GM18951 (cell line): ENCODE measurements at regions not wholly inside any gene's neighbourhood (a gene's known extent, or its start where the extent isn't known, plus 50 kb on each side); places are given as distances from the start of the nearest gene placed in this dataset.

Source experiments
- POLR2A ChIP-seq: IDR thresholded peaks from 4 replicates; pipeline ENCODE4 v1.6.1; 2011; ENCODE audit warnings: mild to moderate bottlenecking; ENCODE audit not compliant: insufficient read length, insufficient read depth; ENCODE audit errors: extremely low read depth
- in situ Hi-C: fragments of 300-500 bp; cut with MboI; formaldehyde crosslinking; loops from one replicate; pipeline ENCODE4 v1.12.0; 2022; ENCODE audit warnings: low sequenced_read_pairs, mixed read lengths, inconsistent platforms; ENCODE audit not compliant: unreplicated experiment

- in situ Hi-C loops, result no loop called here
- no peak for TF ChIP-seq POLR2A
These were observed 85.7 kb downstream of the SLC4A3 start for GRCh38 chr2:219713110-219713509.

- no peak for TF ChIP-seq POLR2A
- in situ Hi-C loops, result no loop called here
These were observed 87.4 kb downstream of the SLC4A3 start for GRCh38 chr2:219714681-219715400.

GRCh38 chr2:219718066-219718465 is 90.6 kb downstream of the SLC4A3 start:
- no peak for TF ChIP-seq POLR2A
- in situ Hi-C loops, result no loop called here

GRCh38 chr2:219719521-219719920 is 92.1 kb downstream of the SLC4A3 start:
- in situ Hi-C loops, result no loop called here
- no peak for TF ChIP-seq POLR2A

- in situ Hi-C loops, result no loop called here
- no peak for TF ChIP-seq POLR2A
These were observed 93.5 kb downstream of the SLC4A3 start for GRCh38 chr2:219720956-219721355.

- no peak for TF ChIP-seq POLR2A
- in situ Hi-C loops, result no loop called here
These were observed 94.9 kb downstream of the SLC4A3 start for GRCh38 chr2:219722276-219722879.

- no peak for TF ChIP-seq POLR2A
These were observed 95.9 kb downstream of the SLC4A3 start for GRCh38 chr2:219723311-219723710.

GRCh38 chr2:219724628-219725027 is 97.2 kb downstream of the SLC4A3 start:
- in situ Hi-C loops, result no loop called here

More at GRCh38 chr2:219723311-219723710, 95.9 kb downstream of the SLC4A3 start:
- in situ Hi-C loops, result no loop called here

GRCh38 chr2:219726916-219727315 is 99.5 kb downstream of the SLC4A3 start:
- no peak for TF ChIP-seq POLR2A
- in situ Hi-C loops, result no loop called here

More at GRCh38 chr2:219724628-219725027, 97.2 kb downstream of the SLC4A3 start:
- TF ChIP-seq POLR2A, result no peak

GRCh38 chr2:219727771-219728429 is 100.5 kb downstream of the SLC4A3 start:
- in situ Hi-C loops, result no loop called here
- no peak for TF ChIP-seq POLR2A

- in situ Hi-C loops, result no loop called here
- no peak for TF ChIP-seq POLR2A
These were observed 101.6 kb downstream of the SLC4A3 start for GRCh38 chr2:219728991-219729487.

- TF ChIP-seq POLR2A, result no peak
- in situ Hi-C loops, result no loop called here
These were observed 103.7 kb downstream of the SLC4A3 start for GRCh38 chr2:219731173-219731572.

GRCh38 chr2:219733106-219733505 is 105.7 kb downstream of the SLC4A3 start:
- in situ Hi-C loops, result no loop called here
- TF ChIP-seq POLR2A, result no peak
